ENCODE measurements at regions not wholly inside any gene's neighbourhood (a gene's known extent, or its start where the extent isn't known, plus 50 kb on each side); places are given as distances from the start of the nearest gene placed in this dataset.
"Not testable (repeated sequence)": the region's sequence is repeated elsewhere in the genome, so short reads cannot be mapped to it uniquely, and the experiment has no call there.

- Histone ChIP-seq H3K9me3 (ENCODE audit: control insufficient read depth, insufficient read depth, low read length) (no peaks in the 10 kb centered on the region), H3K27me3 (ENCODE audit: control insufficient read depth, insufficient read depth, low read length) (no peaks in the 10 kb centered on the region), H3K9ac (ENCODE audit: low read depth, low read length) (no peak overlapping the region), H3K27ac (ENCODE audit: low read depth, low read length) (no peak overlapping the region), H3K4me1 (ENCODE audit: control insufficient read depth, insufficient read depth, low read length) (no peaks in the 10 kb centered on the region), H3K36me3 (ENCODE audit: control insufficient read depth, insufficient read depth, low read length) (no peaks in the 10 kb centered on the region), H3K4me3 (ENCODE audit: low read depth, low read length) (no peak overlapping the region)
Observed at GRCh38 chr10:4427532-4427931, 398.5 kb upstream of the AKR1E2 start.

GRCh38 chr10:4426866-4427265, 399.1 kb upstream of the AKR1E2 start:
- H3K4me1 ChIP-seq (ENCODE audit: control insufficient read depth, insufficient read depth, low read length), result no peaks in the 10 kb centered on the region
- H3K36me3 ChIP-seq (ENCODE audit: control insufficient read depth, insufficient read depth, low read length), result no peaks in the 10 kb centered on the region
- no peaks in the 10 kb centered on the region for H3K9me3 ChIP-seq (ENCODE audit: control insufficient read depth, insufficient read depth, low read length)
- no peak overlapping the region for H3K27ac ChIP-seq (ENCODE audit: low read depth, low read length)
- H3K4me3 ChIP-seq (ENCODE audit: low read depth, low read length), result no peak overlapping the region
- H3K27me3 ChIP-seq (ENCODE audit: control insufficient read depth, insufficient read depth, low read length), result no peaks in the 10 kb centered on the region
- no peak overlapping the region for H3K9ac ChIP-seq (ENCODE audit: low read depth, low read length)

GRCh38 chr10:4409319-4409718, 416.7 kb upstream of the AKR1E2 start:
- Histone ChIP-seq H3K27ac (ENCODE audit: low read depth, low read length) (no peak overlapping the region), H3K9me3 (ENCODE audit: control insufficient read depth, insufficient read depth, low read length) (no peaks in the 10 kb centered on the region), H3K4me1 (ENCODE audit: control insufficient read depth, insufficient read depth, low read length) (no peaks in the 10 kb centered on the region), H3K27me3 (ENCODE audit: control insufficient read depth, insufficient read depth, low read length) (no peaks in the 10 kb centered on the region), H3K9ac (ENCODE audit: low read depth, low read length) (no peak overlapping the region), H3K4me3 (ENCODE audit: low read depth, low read length) (no peak overlapping the region), H3K36me3 (ENCODE audit: control insufficient read depth, insufficient read depth, low read length) (no peaks in the 10 kb centered on the region)

- H3K4me3 ChIP-seq (ENCODE audit: low read depth, low read length), result no peak overlapping the region
- no peaks in the 10 kb centered on the region for H3K9me3 ChIP-seq (ENCODE audit: control insufficient read depth, insufficient read depth, low read length)
- no peaks in the 10 kb centered on the region for H3K4me1 ChIP-seq (ENCODE audit: control insufficient read depth, insufficient read depth, low read length)
- no peaks in the 10 kb centered on the region for H3K27me3 ChIP-seq (ENCODE audit: control insufficient read depth, insufficient read depth, low read length)
- no peaks in the 10 kb centered on the region for H3K36me3 ChIP-seq (ENCODE audit: control insufficient read depth, insufficient read depth, low read length)
- H3K27ac ChIP-seq (ENCODE audit: low read depth, low read length), result no peak overlapping the region
- no peak overlapping the region for H3K9ac ChIP-seq (ENCODE audit: low read depth, low read length)
Observed at GRCh38 chr10:4407783-4408182, 418.2 kb upstream of the AKR1E2 start.

GRCh38 chr10:4405828-4406227, 420.2 kb upstream of the AKR1E2 start:
- Histone ChIP-seq H3K36me3 (ENCODE audit: control insufficient read depth, insufficient read depth, low read length) (no peaks in the 10 kb centered on the region), H3K9ac (ENCODE audit: low read depth, low read length) (no peak overlapping the region), H3K27ac (ENCODE audit: low read depth, low read length) (no peak overlapping the region), H3K27me3 (ENCODE audit: control insufficient read depth, insufficient read depth, low read length) (no peaks in the 10 kb centered on the region), H3K9me3 (ENCODE audit: control insufficient read depth, insufficient read depth, low read length) (no peaks in the 10 kb centered on the region), H3K4me3 (ENCODE audit: low read depth, low read length) (no peak overlapping the region), H3K4me1 (ENCODE audit: control insufficient read depth, insufficient read depth, low read length) (no peaks in the 10 kb centered on the region)

- H3K4me1 ChIP-seq (ENCODE audit: control insufficient read depth, insufficient read depth, low read length), result no peaks in the 10 kb centered on the region
- no peak overlapping the region for H3K27ac ChIP-seq (ENCODE audit: low read depth, low read length)
- H3K4me3 ChIP-seq (ENCODE audit: low read depth, low read length), result no peak overlapping the region
- H3K9me3 ChIP-seq (ENCODE audit: control insufficient read depth, insufficient read depth, low read length), result no peaks in the 10 kb centered on the region
- H3K9ac ChIP-seq (ENCODE audit: low read depth, low read length), result no peak overlapping the region
- H3K27me3 ChIP-seq (ENCODE audit: control insufficient read depth, insufficient read depth, low read length), result no peaks in the 10 kb centered on the region
- no peaks in the 10 kb centered on the region for H3K36me3 ChIP-seq (ENCODE audit: control insufficient read depth, insufficient read depth, low read length)
Observed at GRCh38 chr10:4403638-4404252, 422.3 kb upstream of the AKR1E2 start.

GRCh38 chr10:4401080-4401479, 424.9 kb upstream of the AKR1E2 start:
- not testable (repeated sequence) for H3K4me3 ChIP-seq (ENCODE audit: low read depth, low read length); H3K9me3 ChIP-seq (ENCODE audit: control insufficient read depth, insufficient read depth, low read length); H3K36me3 ChIP-seq (ENCODE audit: control insufficient read depth, insufficient read depth, low read length); H3K4me1 ChIP-seq (ENCODE audit: control insufficient read depth, insufficient read depth, low read length); H3K27me3 ChIP-seq (ENCODE audit: control insufficient read depth, insufficient read depth, low read length); H3K27ac ChIP-seq (ENCODE audit: low read depth, low read length); H3K9ac ChIP-seq (ENCODE audit: low read depth, low read length)

- no peak overlapping the region for H3K27ac ChIP-seq (ENCODE audit: low read depth, low read length)
- no peaks in the 10 kb centered on the region for H3K27me3 ChIP-seq (ENCODE audit: control insufficient read depth, insufficient read depth, low read length)
- no peaks in the 10 kb centered on the region for H3K4me1 ChIP-seq (ENCODE audit: control insufficient read depth, insufficient read depth, low read length)
- H3K9me3 ChIP-seq (ENCODE audit: control insufficient read depth, insufficient read depth, low read length), result no peaks in the 10 kb centered on the region
- H3K4me3 ChIP-seq (ENCODE audit: low read depth, low read length), result no peak overlapping the region
- no peak overlapping the region for H3K9ac ChIP-seq (ENCODE audit: low read depth, low read length)
- H3K36me3 ChIP-seq (ENCODE audit: control insufficient read depth, insufficient read depth, low read length), result no peaks in the 10 kb centered on the region
Observed at GRCh38 chr10:4399556-4399955, 426.5 kb upstream of the AKR1E2 start.

GRCh38 chr10:4398602-4399001, 427.4 kb upstream of the AKR1E2 start:
- Histone ChIP-seq H3K27ac (ENCODE audit: low read depth, low read length) (no peak overlapping the region), H3K27me3 (ENCODE audit: control insufficient read depth, insufficient read depth, low read length) (no peaks in the 10 kb centered on the region), H3K9ac (ENCODE audit: low read depth, low read length) (no peak overlapping the region), H3K4me1 (ENCODE audit: control insufficient read depth, insufficient read depth, low read length) (no peaks in the 10 kb centered on the region), H3K36me3 (ENCODE audit: control insufficient read depth, insufficient read depth, low read length) (no peaks in the 10 kb centered on the region), H3K4me3 (ENCODE audit: low read depth, low read length) (no peak overlapping the region), H3K9me3 (ENCODE audit: control insufficient read depth, insufficient read depth, low read length) (no peaks in the 10 kb centered on the region)

- H3K9me3 ChIP-seq (ENCODE audit: control insufficient read depth, insufficient read depth, low read length), result no peaks in the 10 kb centered on the region
- no peak overlapping the region for H3K27ac ChIP-seq (ENCODE audit: low read depth, low read length)
Observed at GRCh38 chr10:4397337-4397736, 428.7 kb upstream of the AKR1E2 start.

GRCh38 chr10:4396401-4397283, 429.4 kb upstream of the AKR1E2 start:
- no peaks in the 10 kb centered on the region for H3K9me3 ChIP-seq (ENCODE audit: control insufficient read depth, insufficient read depth, low read length)
- H3K27ac ChIP-seq (ENCODE audit: low read depth, low read length), result no peak overlapping the region
- H3K4me1 ChIP-seq (ENCODE audit: control insufficient read depth, insufficient read depth, low read length), result no peaks in the 10 kb centered on the region
- H3K36me3 ChIP-seq (ENCODE audit: control insufficient read depth, insufficient read depth, low read length), result no peaks in the 10 kb centered on the region
- no peak overlapping the region for H3K4me3 ChIP-seq (ENCODE audit: low read depth, low read length)
- no peak overlapping the region for H3K9ac ChIP-seq (ENCODE audit: low read depth, low read length)
- no peaks in the 10 kb centered on the region for H3K27me3 ChIP-seq (ENCODE audit: control insufficient read depth, insufficient read depth, low read length)

More at GRCh38 chr10:4397337-4397736, 428.7 kb upstream of the AKR1E2 start:
- no peak overlapping the region for H3K9ac ChIP-seq (ENCODE audit: low read depth, low read length)
- H3K27me3 ChIP-seq (ENCODE audit: control insufficient read depth, insufficient read depth, low read length), result no peaks in the 10 kb centered on the region
- H3K4me3 ChIP-seq (ENCODE audit: low read depth, low read length), result no peak overlapping the region
- no peaks in the 10 kb centered on the region for H3K4me1 ChIP-seq (ENCODE audit: control insufficient read depth, insufficient read depth, low read length)
- no peaks in the 10 kb centered on the region for H3K36me3 ChIP-seq (ENCODE audit: control insufficient read depth, insufficient read depth, low read length)

All from HUES48 (cell line).